ENCODE measurements at regions not wholly inside any gene's neighbourhood (a gene's known extent, or its start where the extent isn't known, plus 50 kb on each side); places are given as distances from the start of the nearest gene placed in this dataset.

- no peak for TF ChIP-seq CTCF (conservative IDR thresholded peaks at IDR 0.05; ENCODE audit: low read depth)
- ChIA-PET POLR2A (ENCODE audit: low non-redundant PET) (no interaction called here), CTCF (no interaction called here)
- no peak for DNase-seq (ENCODE audit: low spot score)
- H3K27ac ChIP-seq = no peak overlapping the region
These were observed 380.7 kb upstream of the PFKP start for GRCh38 chr10:2686691-2687090.

DNA sequence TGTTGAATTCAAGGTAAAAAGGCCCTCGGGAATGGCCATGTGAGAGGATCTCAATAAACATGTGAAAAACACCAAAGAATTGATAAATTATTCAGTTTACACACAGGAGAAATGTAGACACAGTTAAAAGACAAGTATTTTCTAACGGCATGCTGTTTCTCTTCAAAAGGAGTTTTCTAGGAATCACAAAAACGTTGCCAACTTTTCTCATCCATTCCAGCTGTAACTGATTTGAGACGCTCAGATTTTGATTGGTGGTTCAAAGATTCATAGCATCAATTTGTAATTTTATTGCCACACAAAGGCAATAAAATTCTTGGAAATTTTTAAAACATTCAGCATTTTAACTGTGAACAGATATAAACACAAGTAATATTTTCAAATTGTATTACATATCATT is 384.9 kb upstream of the PFKP start:
- TF ChIP-seq CTCF (conservative IDR thresholded peaks at IDR 0.05; ENCODE audit: low read depth) = no peak
- CTCF ChIA-PET = no interaction called here
- H3K27ac ChIP-seq = no peak overlapping the region
- DNase-seq (ENCODE audit: low spot score) = no peak
- POLR2A ChIA-PET (ENCODE audit: low non-redundant PET) = no interaction called here

DNA sequence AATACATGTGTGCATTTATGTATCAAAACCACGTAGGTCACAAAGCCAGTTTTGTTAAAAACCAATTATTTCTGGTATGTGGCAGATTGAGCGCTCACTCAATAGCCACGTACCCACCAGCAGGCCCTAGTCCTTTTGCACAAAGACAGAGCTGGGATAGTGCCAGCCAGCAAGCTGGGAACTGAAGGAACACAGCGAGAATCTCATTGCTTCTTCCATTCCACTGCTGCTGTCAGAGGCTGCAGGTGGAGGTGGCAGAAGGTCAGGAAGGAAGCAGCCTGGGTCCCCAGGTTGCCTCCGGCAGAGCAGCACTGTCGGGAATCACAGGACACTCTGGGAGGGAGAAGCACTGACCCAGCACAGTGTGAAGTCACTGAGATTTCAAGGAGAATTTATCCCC is 385.5 kb upstream of the PFKP start:
- CTCF ChIA-PET = no interaction called here
- POLR2A ChIA-PET (ENCODE audit: low non-redundant PET) = no interaction called here
- DNase-seq (ENCODE audit: low spot score) = no peak
- no peak for TF ChIP-seq CTCF (conservative IDR thresholded peaks at IDR 0.05; ENCODE audit: low read depth)
- H3K27ac ChIP-seq = no peak overlapping the region

DNA sequence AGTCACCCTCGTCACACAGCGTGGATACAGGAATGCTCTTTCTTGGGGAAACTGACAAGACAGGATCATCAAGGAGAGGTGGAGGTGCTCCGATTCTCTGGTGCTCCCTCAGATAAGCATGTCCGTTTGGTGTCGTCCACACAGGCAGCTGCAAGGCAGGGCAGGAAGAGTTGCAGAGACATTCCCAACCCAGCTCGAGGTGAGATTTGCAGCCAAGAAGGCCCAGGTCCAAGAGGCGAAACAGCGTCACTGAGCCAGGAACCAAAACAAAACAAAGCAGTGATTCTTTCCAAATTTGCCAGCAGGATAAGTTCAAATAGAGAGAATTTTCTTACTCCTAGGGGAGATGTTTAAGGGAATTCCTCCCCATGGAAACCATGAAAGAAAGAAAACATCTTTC is 386.5 kb upstream of the PFKP start:
- no peak for DNase-seq (ENCODE audit: low spot score)
- POLR2A ChIA-PET (ENCODE audit: low non-redundant PET) = no interaction called here
- no peak for TF ChIP-seq CTCF (conservative IDR thresholded peaks at IDR 0.05; ENCODE audit: low read depth)
- H3K27ac ChIP-seq = no peak overlapping the region
- CTCF ChIA-PET = no interaction called here

DNA sequence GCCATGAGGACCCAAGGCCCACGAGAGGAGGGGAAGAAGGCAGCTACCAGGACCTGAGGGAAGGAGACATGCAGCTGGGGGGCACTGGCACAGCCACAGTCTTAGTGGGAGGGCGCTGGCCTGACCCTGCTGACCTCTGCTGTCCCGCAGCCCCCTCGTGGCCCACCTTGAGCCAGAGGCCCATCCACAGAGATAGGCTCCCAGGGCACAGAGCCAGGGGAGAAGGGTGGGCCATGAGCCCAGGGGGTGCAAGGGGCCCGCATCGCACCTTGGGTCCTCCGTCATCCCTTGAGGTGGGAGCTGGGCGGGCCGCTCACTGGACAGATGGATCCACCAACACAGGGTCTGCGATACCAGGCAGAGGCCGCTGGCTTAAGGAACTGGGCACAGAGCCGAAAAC is 387.7 kb upstream of the PFKP start:
- no peak for DNase-seq (ENCODE audit: low spot score)
- ChIA-PET POLR2A (ENCODE audit: low non-redundant PET) (no interaction called here), CTCF (no interaction called here)
- no peak overlapping the region for H3K27ac ChIP-seq
- TF ChIP-seq CTCF (conservative IDR thresholded peaks at IDR 0.05; ENCODE audit: low read depth) = no peak

DNA sequence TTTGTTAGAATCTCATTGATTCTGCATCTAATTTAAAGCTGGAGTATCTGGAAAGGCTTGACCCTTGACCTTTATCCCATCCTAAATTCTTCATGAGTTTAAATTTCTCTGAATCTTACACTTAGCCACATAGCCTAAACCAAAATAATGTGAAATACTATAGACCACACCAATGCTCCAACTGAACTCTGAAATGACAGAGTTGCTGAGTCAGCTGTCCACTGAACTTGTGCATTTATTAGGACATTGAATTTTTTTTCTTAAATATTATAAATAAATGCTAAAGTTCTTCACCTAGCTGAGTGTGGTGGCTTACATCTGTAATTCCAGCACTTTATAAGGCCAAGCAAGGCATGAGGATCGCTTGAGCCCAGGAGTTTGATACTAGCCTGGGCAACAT is 390.9 kb upstream of the PFKP start:
- no peak for TF ChIP-seq CTCF (conservative IDR thresholded peaks at IDR 0.05; ENCODE audit: low read depth)
- CTCF ChIA-PET = no interaction called here
- no peak overlapping the region for H3K27ac ChIP-seq
- POLR2A ChIA-PET (ENCODE audit: low non-redundant PET) = no interaction called here
- DNase-seq (ENCODE audit: low spot score) = no peak

DNA sequence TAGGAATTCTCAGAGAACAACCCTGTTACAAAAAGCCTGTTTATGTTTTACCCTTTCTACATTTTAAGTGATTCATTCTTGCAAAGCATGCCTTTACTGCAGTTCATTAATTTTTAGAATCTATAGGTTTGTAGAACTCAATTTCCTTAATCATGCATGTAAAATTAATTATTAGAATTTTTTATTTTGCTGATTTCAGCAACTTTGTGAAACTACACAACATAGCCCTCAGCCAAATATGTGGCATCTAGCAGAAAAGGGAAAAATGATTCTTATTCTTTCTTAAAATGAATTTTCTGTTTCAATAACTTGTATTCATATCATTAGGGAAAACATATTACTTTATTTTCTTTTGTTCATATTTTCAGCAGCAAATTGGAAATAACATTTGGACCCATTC is 392.9 kb upstream of the PFKP start:
- no peak for DNase-seq (ENCODE audit: low spot score)
- no peak for TF ChIP-seq CTCF (conservative IDR thresholded peaks at IDR 0.05; ENCODE audit: low read depth)
- CTCF ChIA-PET = no interaction called here
- H3K27ac ChIP-seq = no peak overlapping the region
- POLR2A ChIA-PET (ENCODE audit: low non-redundant PET) = no interaction called here
